ENCODE measurements at regions not wholly inside any gene's neighbourhood (a gene's known extent, or its start where the extent isn't known, plus 50 kb on each side); places are given as distances from the start of the nearest gene placed in this dataset.

GRCh38 chr7:142431491-142431890 is 173.6 kb upstream of the PRSS58 start:
- TF ChIP-seq EZH2 (IDR thresholded peaks at IDR 0.05; ENCODE audit: borderline replicate concordance, low read length): no peak
- TF ChIP-seq CTCF (conservative IDR thresholded peaks at IDR 0.05 in 1 of 2, IDR thresholded peaks at IDR 0.05 in 1 of 2; ENCODE audit: extremely low read depth in 1 of 2, insufficient read depth in 1 of 2, low read depth in 1 of 2, low read length in 2 of 2): no peak
